AG10803 (cell line): ENCODE measurements at regions not wholly inside any gene's neighbourhood (a gene's known extent, or its start where the extent isn't known, plus 50 kb on each side); places are given as distances from the start of the nearest gene placed in this dataset.
A peak's percentile ranks its signal among the peaks of the same experiment; 100 is the strongest.

ENCODE experiments used
- DNase-seq: peaks from one replicate; pipeline ENCODE4 v3.0.0; 2010; ENCODE audit warnings: low read depth
- H3K4me3 ChIP-seq: 2 replicates; pipeline ENCODE4 v1.5.1; 2011; ENCODE audit warnings: mild to moderate bottlenecking, low read length, control low read depth
- CTCF ChIP-seq: conservative IDR thresholded peaks from 2 replicates; pipeline ENCODE4 v1.5.1; 2011; ENCODE audit warnings: mild to moderate bottlenecking, low read length, control low read depth, inconsistent platforms

- no peak overlapping the region for H3K4me3 ChIP-seq
- DNase-seq = no peak
- TF ChIP-seq CTCF = no peak
Observed at GRCh38 chr13:78190296-78190695, 271.7 kb upstream of the EDNRB start.

- no peak for DNase-seq
- no peak for TF ChIP-seq CTCF
- H3K4me3 ChIP-seq = no peak overlapping the region
Observed at GRCh38 chr13:78187781-78188180, 269.1 kb upstream of the EDNRB start.

- DNase-seq = no peak
- TF ChIP-seq CTCF = no peak
- no peak overlapping the region for H3K4me3 ChIP-seq
Observed at GRCh38 chr13:78185700-78186099, 267.1 kb upstream of the EDNRB start.

GRCh38 chr13:78183732-78184131 is 265.1 kb upstream of the EDNRB start:
- peak; percentile 15 for DNase-seq
- no peak overlapping the region for H3K4me3 ChIP-seq
- TF ChIP-seq CTCF = no peak

- no peak for TF ChIP-seq CTCF
- no peak for DNase-seq
- no peak overlapping the region for H3K4me3 ChIP-seq
Observed at GRCh38 chr13:78182813-78183212, 264.2 kb upstream of the EDNRB start.

GRCh38 chr13:78177306-78177705 is 258.7 kb upstream of the EDNRB start:
- TF ChIP-seq CTCF = no peak
- DNase-seq = no peak
- no peak overlapping the region for H3K4me3 ChIP-seq

- H3K4me3 ChIP-seq = no peak overlapping the region
- no peak for TF ChIP-seq CTCF
- DNase-seq = no peak
Observed at GRCh38 chr13:78176880-78177279, 258.2 kb upstream of the EDNRB start.
